Endodermal cell (in vitro differentiated cells): ENCODE measurements at regions not wholly inside any gene's neighbourhood (a gene's known extent, or its start where the extent isn't known, plus 50 kb on each side); places are given as distances from the start of the nearest gene placed in this dataset.

Experiments used
- DNase-seq: peaks from one replicate; pipeline ENCODE4 v3.0.0-alpha.2; 2017
- H3K27ac ChIP-seq: 2 replicates; pipeline ENCODE4 v1.5.1; 2013; ENCODE audit warnings: mild to moderate bottlenecking, low read depth, low read length, moderate library complexity
- H3K27me3 ChIP-seq: 2 replicates; pipeline ENCODE4 v1.6.1; 2013; ENCODE audit warnings: mild to moderate bottlenecking, low read length, moderate library complexity; ENCODE audit not compliant: insufficient read depth, control insufficient read depth, poor library complexity, severe bottlenecking
- H3K36me3 ChIP-seq: 2 replicates; pipeline ENCODE4 v1.7.0; 2013; ENCODE audit warnings: mild to moderate bottlenecking, low read length, moderate library complexity; ENCODE audit not compliant: control insufficient read depth, insufficient read depth
- H3K4me1 ChIP-seq: one replicate; pipeline ENCODE4 v1.7.0; 2013; ENCODE audit warnings: low read length; ENCODE audit not compliant: control insufficient read depth, insufficient read depth
- H3K4me3 ChIP-seq: 2 replicates; pipeline ENCODE4 v1.5.1; 2013; ENCODE audit warnings: mild to moderate bottlenecking, low read length, moderate library complexity
- H3K9ac ChIP-seq: 2 replicates; pipeline ENCODE4 v1.6.1; 2013; ENCODE audit warnings: mild to moderate bottlenecking, low read length, moderate library complexity; ENCODE audit not compliant: poor library complexity, severe bottlenecking; ENCODE audit errors: extremely low read depth
- H3K9me3 ChIP-seq: 2 replicates; pipeline ENCODE4 v1.6.1; 2013; ENCODE audit warnings: mild to moderate bottlenecking, low read length, moderate library complexity; ENCODE audit not compliant: control insufficient read depth
- H3K27ac Mint-ChIP-seq: 2 replicates; pipeline ENCODE4 v1.8.0; 2020; ENCODE audit warnings: mixed read lengths
- H3K27me3 Mint-ChIP-seq: 2 replicates; pipeline ENCODE4 v1.8.0; 2021; ENCODE audit warnings: mild to moderate bottlenecking, mixed read lengths; ENCODE audit not compliant: insufficient read depth
- H3K36me3 Mint-ChIP-seq: 2 replicates; pipeline ENCODE4 v1.8.0; 2020; ENCODE audit warnings: low read depth, mixed read lengths
- H3K4me1 Mint-ChIP-seq: 2 replicates; pipeline ENCODE4 v1.8.0; 2020; ENCODE audit warnings: mixed read lengths
- H3K4me3 Mint-ChIP-seq: 2 replicates; pipeline ENCODE4 v1.8.0; 2020; ENCODE audit warnings: mild to moderate bottlenecking, moderate library complexity, mixed read lengths
- H3K9me3 Mint-ChIP-seq: 2 replicates; pipeline ENCODE4 v1.8.0; 2020; ENCODE audit warnings: mild to moderate bottlenecking, mixed read lengths
- CTCF ChIP-seq: fragments of 200-600 bp; sonication (generic); conservative IDR thresholded peaks from 2 replicates; pipeline ENCODE4 v1.5.0; 2021; ENCODE audit warnings: antibody characterized with exemption, mild to moderate bottlenecking
- WGBS, 2 experiments: methylation state at CpG; one replicate each; pipeline versions ENCODE4 v1.1.5 to v1.1.7; 2013; ENCODE audit warnings: missing lambda C conversion rate in 2 of 2, mixed read lengths in 1 of 2; ENCODE audit not compliant: insufficient coverage in 1 of 2, insufficient read length in 1 of 2; 5-methylcytosine and 5-hydroxymethylcytosine counted together

GRCh38 chr11:121722431-121723245, 269.9 kb upstream of the SORL1-AS1 start:
- Histone ChIP-seq H3K9me3 (peaks cover 6% of the 10 kb centered on the region), H3K4me3 (peak overlapping the region; percentile 46), H3K27me3 (no peaks in the 10 kb centered on the region), H3K9ac (peak overlapping the region; percentile 63), H3K27ac (peak overlapping the region; percentile 71), H3K4me1 (peaks cover 6% of the 10 kb centered on the region), H3K36me3 (no peaks in the 10 kb centered on the region)
- Mint-ChIP-seq H3K27me3 (peaks cover 19% of the 10 kb centered on the region), H3K9me3 (no peaks in the 10 kb centered on the region), H3K27ac (peak overlapping the region; percentile 88), H3K4me1 (peaks cover 32% of the 10 kb centered on the region), H3K36me3 (no peaks in the 10 kb centered on the region), H3K4me3 (peak overlapping the region; percentile 57)
- 3 to 4% methylated on average over 7 to 45 of the region's 46 CpGs for WGBS, 2 experiments
- TF ChIP-seq CTCF, result no peak
- peak; percentile 92 for DNase-seq

- Mint-ChIP-seq H3K27ac (peak overlapping the region; percentile 72), H3K9me3 (no peaks in the 10 kb centered on the region), H3K4me3 (peak overlapping the region; percentile 57), H3K4me1 (peaks cover 25% of the 10 kb centered on the region), H3K36me3 (no peaks in the 10 kb centered on the region), H3K27me3 (peaks cover 19% of the 10 kb centered on the region)
- Histone ChIP-seq H3K36me3 (no peaks in the 10 kb centered on the region), H3K4me1 (peaks cover 8% of the 10 kb centered on the region), H3K9ac (no peak overlapping the region), H3K27ac (peak overlapping the region; percentile 71), H3K27me3 (no peaks in the 10 kb centered on the region), H3K9me3 (peaks cover 6% of the 10 kb centered on the region), H3K4me3 (peak overlapping the region; percentile 46)
- no peak for TF ChIP-seq CTCF
- WGBS, 2 experiments, result 76 to 80% methylated on average over 3 to 7 of the region's 7 CpGs
- DNase-seq, result no peak
These were observed 269.2 kb upstream of the SORL1-AS1 start for GRCh38 chr11:121721961-121722360.

- peak overlapping the region; percentile 8 for H3K4me3 ChIP-seq
- H3K9me3 ChIP-seq, result peaks cover 6% of the 10 kb centered on the region
- WGBS, 2 experiments, result 100% methylated on average over 1 of the region's 3 CpGs
- Mint-ChIP-seq H3K9me3 (no peaks in the 10 kb centered on the region), H3K27ac (no peak overlapping the region), H3K27me3 (peaks cover 19% of the 10 kb centered on the region), H3K4me3 (no peak overlapping the region), H3K36me3 (no peaks in the 10 kb centered on the region), H3K4me1 (peaks cover 20% of the 10 kb centered on the region)
- no peak for TF ChIP-seq CTCF
- H3K27ac ChIP-seq, result no peak overlapping the region
- no peak overlapping the region for H3K9ac ChIP-seq
- H3K36me3 ChIP-seq, result no peaks in the 10 kb centered on the region
- no peaks in the 10 kb centered on the region for H3K27me3 ChIP-seq
- H3K4me1 ChIP-seq, result peaks cover 6% of the 10 kb centered on the region
- DNase-seq, result no peak
These were observed 268.7 kb upstream of the SORL1-AS1 start for GRCh38 chr11:121721448-121721847.
